SHP77 treated with DMSO at 0.1 percent for 48 hours (cell line): ENCODE measurements at regions not wholly inside any gene's neighbourhood (a gene's known extent, or its start where the extent isn't known, plus 50 kb on each side); places are given as distances from the start of the nearest gene placed in this dataset.
"Not testable (repeated sequence)": the region's sequence is repeated elsewhere in the genome, so short reads cannot be mapped to it uniquely, and the experiment has no call there.

ENCODE experiments used
- DNase-seq: peaks from one replicate; lab custom pipeline; 2025; lab: John Stamatoyannopoulos, UW

GRCh38 chr10:53335803-53336422 lies 563.3 kb upstream of the MBL2 start:
- not testable (repeated sequence) for DNase-seq

GRCh38 chr10:53331460-53331859 lies 558.9 kb upstream of the MBL2 start:
- no peak for DNase-seq

GRCh38 chr10:53326401-53327305 lies 554.1 kb upstream of the MBL2 start:
- not testable (repeated sequence) for DNase-seq

GRCh38 chr10:53325066-53325465 lies 552.5 kb upstream of the MBL2 start:
- no peak for DNase-seq

- no peak for DNase-seq
These were observed 543.1 kb upstream of the MBL2 start for GRCh38 chr10:53315709-53316108.

- no peak for DNase-seq
These were observed 542.3 kb upstream of the MBL2 start for GRCh38 chr10:53314876-53315275.

GRCh38 chr10:53298443-53298842 lies 525.9 kb upstream of the MBL2 start:
- no peak for DNase-seq

GRCh38 chr10:53284615-53285182 lies 512.1 kb upstream of the MBL2 start:
- DNase-seq, result no peak

GRCh38 chr10:53276797-53277196 lies 504.2 kb upstream of the MBL2 start:
- no peak for DNase-seq

GRCh38 chr10:53269482-53269881 lies 496.9 kb upstream of the MBL2 start:
- no peak for DNase-seq

- DNase-seq, result no peak
These were observed 487.6 kb upstream of the MBL2 start for GRCh38 chr10:53260213-53260612.

- DNase-seq, result no peak
These were observed 484.0 kb upstream of the MBL2 start for GRCh38 chr10:53256623-53257022.

- DNase-seq, result no peak
These were observed 483.1 kb upstream of the MBL2 start for GRCh38 chr10:53255661-53256205.

GRCh38 chr10:53253221-53253620 lies 480.6 kb upstream of the MBL2 start:
- DNase-seq, result no peak

- no peak for DNase-seq
These were observed 467.3 kb upstream of the MBL2 start for GRCh38 chr10:53239873-53240272.

GRCh38 chr10:53236941-53237340 lies 464.4 kb upstream of the MBL2 start:
- DNase-seq, result no peak

- DNase-seq, result no peak
These were observed 461.2 kb upstream of the MBL2 start for GRCh38 chr10:53233749-53234148.

- no peak for DNase-seq
These were observed 458.1 kb upstream of the MBL2 start for GRCh38 chr10:53230651-53231050.

- DNase-seq, result no peak
These were observed 451.3 kb upstream of the MBL2 start for GRCh38 chr10:53223851-53224250.

GRCh38 chr10:53222806-53223205 lies 450.2 kb upstream of the MBL2 start:
- DNase-seq, result no peak

- DNase-seq, result no peak
These were observed 437.5 kb upstream of the MBL2 start for GRCh38 chr10:53209944-53210611.

- DNase-seq, result no peak
These were observed 411.1 kb upstream of the MBL2 start for GRCh38 chr10:53183733-53184132.
